Astrocyte (in vitro differentiated cells and primary cell): ENCODE measurements at regions not wholly inside any gene's neighbourhood (a gene's known extent, or its start where the extent isn't known, plus 50 kb on each side); places are given as distances from the start of the nearest gene placed in this dataset.

ENCODE experiments used
- DNase-seq: peaks from one replicate; pipeline ENCODE4 v3.0.0-alpha.2; 2010; ENCODE audit warnings: low read depth
- FAIRE-seq: peaks from 2 replicates; lab custom pipeline; 2011; peaks lifted over from hg19 to GRCh38; lab: Jason Lieb, UNC
- H2AFZ ChIP-seq: 2 replicates; pipeline ENCODE4 v1.6.0; 2012; ENCODE audit warnings: low read depth, low read length, inconsistent platforms
- H3K27ac ChIP-seq: 2 replicates; pipeline ENCODE4 v1.5.1; 2011; ENCODE audit warnings: low read depth, low read length, inconsistent platforms
- H3K27me3 ChIP-seq: 2 replicates; pipeline ENCODE4 v1.6.0; 2011; ENCODE audit warnings: low read length, inconsistent platforms; ENCODE audit not compliant: insufficient read depth
- H3K36me3 ChIP-seq: 2 replicates; pipeline ENCODE4 v1.5.1; 2011; ENCODE audit warnings: low read length, inconsistent platforms; ENCODE audit not compliant: insufficient read depth
- H3K4me1 ChIP-seq: 2 replicates; pipeline ENCODE4 v1.5.1; 2011; ENCODE audit warnings: low read length, inconsistent platforms; ENCODE audit not compliant: insufficient read depth
- H3K4me2 ChIP-seq: 2 replicates; pipeline ENCODE4 v1.6.0; 2012; ENCODE audit warnings: low read length, inconsistent platforms
- H3K4me3 ChIP-seq: 2 replicates; pipeline ENCODE4 v1.5.1; 2011; ENCODE audit warnings: low read depth, mild to moderate bottlenecking, low read length, inconsistent platforms; ENCODE audit not compliant: insufficient read depth
- H3K79me2 ChIP-seq: 2 replicates; pipeline ENCODE4 v1.6.0; 2012; ENCODE audit warnings: mild to moderate bottlenecking, low read length, inconsistent platforms; ENCODE audit not compliant: insufficient read depth
- H3K9ac ChIP-seq: 2 replicates; pipeline ENCODE4 v1.6.0; 2012; ENCODE audit warnings: mild to moderate bottlenecking, low read length, inconsistent platforms
- H3K9me3 ChIP-seq: 2 replicates; pipeline ENCODE4 v1.5.1; 2012; ENCODE audit warnings: low read depth, mild to moderate bottlenecking, low read length, inconsistent platforms; ENCODE audit not compliant: insufficient read depth
- H4K20me1 ChIP-seq: 2 replicates; pipeline ENCODE4 v1.6.0; 2012; ENCODE audit warnings: low read length, inconsistent platforms; ENCODE audit not compliant: insufficient read depth
- H3K27ac Mint-ChIP-seq: one replicate; pipeline ENCODE4 v1.8.0; 2021; ENCODE audit warnings: mild to moderate bottlenecking, mixed read lengths; ENCODE audit not compliant: unreplicated experiment
- H3K27me3 Mint-ChIP-seq: one replicate; pipeline ENCODE4 v1.8.0; 2021; ENCODE audit warnings: low read depth, mixed read lengths; ENCODE audit not compliant: unreplicated experiment
- H3K36me3 Mint-ChIP-seq: one replicate; pipeline ENCODE4 v1.8.0; 2021; ENCODE audit warnings: low read depth, mixed read lengths; ENCODE audit not compliant: unreplicated experiment
- H3K4me1 Mint-ChIP-seq: one replicate; pipeline ENCODE4 v1.8.0; 2021; ENCODE audit warnings: low read depth, mixed read lengths; ENCODE audit not compliant: unreplicated experiment
- H3K4me3 Mint-ChIP-seq: one replicate; pipeline ENCODE4 v1.8.0; 2021; ENCODE audit warnings: mild to moderate bottlenecking, moderate library complexity, mixed read lengths; ENCODE audit not compliant: unreplicated experiment
- H3K9me3 Mint-ChIP-seq: one replicate; pipeline ENCODE4 v1.8.0; 2021; ENCODE audit warnings: mild to moderate bottlenecking, mixed read lengths; ENCODE audit not compliant: unreplicated experiment
- EZH2 ChIP-seq: IDR thresholded peaks from 2 replicates; pipeline ENCODE4 v1.6.1; 2012; ENCODE audit warnings: mild to moderate bottlenecking, low read length, inconsistent platforms; ENCODE audit not compliant: insufficient read depth
- TF ChIP-seq, protein P1 (sequence below): IDR thresholded peaks from 2 replicates; pipeline ENCODE4 v1.5.1; 2011; ENCODE audit warnings: low read depth, mild to moderate bottlenecking, inconsistent platforms, low read length, moderate library complexity; ENCODE audit not compliant: insufficient read depth

GRCh38 chr6:155648301-155648700 is 192.7 kb upstream of the NOX3 start:
- Histone ChIP-seq H3K4me1 (no peaks in the 10 kb centered on the region), H2AFZ (no peak overlapping the region), H3K9ac (no peak overlapping the region), H3K4me3 (no peak overlapping the region), H3K4me2 (no peak overlapping the region), H4K20me1 (no peaks in the 10 kb centered on the region), H3K79me2 (no peaks in the 10 kb centered on the region), H3K27me3 (no peaks in the 10 kb centered on the region), H3K36me3 (no peaks in the 10 kb centered on the region), H3K27ac (no peak overlapping the region), H3K9me3 (no peaks in the 10 kb centered on the region)
- Mint-ChIP-seq H3K36me3 (no peaks in the 10 kb centered on the region), H3K4me1 (peaks cover 9% of the 10 kb centered on the region), H3K27ac (no peak overlapping the region), H3K27me3 (no peaks in the 10 kb centered on the region), H3K9me3 (no peaks in the 10 kb centered on the region), H3K4me3 (no peak overlapping the region)
- no peak for FAIRE-seq
- no peak for DNase-seq
- TF ChIP-seq, protein P1, sequence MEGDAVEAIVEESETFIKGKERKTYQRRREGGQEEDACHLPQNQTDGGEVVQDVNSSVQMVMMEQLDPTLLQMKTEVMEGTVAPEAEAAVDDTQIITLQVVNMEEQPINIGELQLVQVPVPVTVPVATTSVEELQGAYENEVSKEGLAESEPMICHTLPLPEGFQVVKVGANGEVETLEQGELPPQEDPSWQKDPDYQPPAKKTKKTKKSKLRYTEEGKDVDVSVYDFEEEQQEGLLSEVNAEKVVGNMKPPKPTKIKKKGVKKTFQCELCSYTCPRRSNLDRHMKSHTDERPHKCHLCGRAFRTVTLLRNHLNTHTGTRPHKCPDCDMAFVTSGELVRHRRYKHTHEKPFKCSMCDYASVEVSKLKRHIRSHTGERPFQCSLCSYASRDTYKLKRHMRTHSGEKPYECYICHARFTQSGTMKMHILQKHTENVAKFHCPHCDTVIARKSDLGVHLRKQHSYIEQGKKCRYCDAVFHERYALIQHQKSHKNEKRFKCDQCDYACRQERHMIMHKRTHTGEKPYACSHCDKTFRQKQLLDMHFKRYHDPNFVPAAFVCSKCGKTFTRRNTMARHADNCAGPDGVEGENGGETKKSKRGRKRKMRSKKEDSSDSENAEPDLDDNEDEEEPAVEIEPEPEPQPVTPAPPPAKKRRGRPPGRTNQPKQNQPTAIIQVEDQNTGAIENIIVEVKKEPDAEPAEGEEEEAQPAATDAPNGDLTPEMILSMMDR = no peak
- TF ChIP-seq EZH2 = no peak

DNA sequence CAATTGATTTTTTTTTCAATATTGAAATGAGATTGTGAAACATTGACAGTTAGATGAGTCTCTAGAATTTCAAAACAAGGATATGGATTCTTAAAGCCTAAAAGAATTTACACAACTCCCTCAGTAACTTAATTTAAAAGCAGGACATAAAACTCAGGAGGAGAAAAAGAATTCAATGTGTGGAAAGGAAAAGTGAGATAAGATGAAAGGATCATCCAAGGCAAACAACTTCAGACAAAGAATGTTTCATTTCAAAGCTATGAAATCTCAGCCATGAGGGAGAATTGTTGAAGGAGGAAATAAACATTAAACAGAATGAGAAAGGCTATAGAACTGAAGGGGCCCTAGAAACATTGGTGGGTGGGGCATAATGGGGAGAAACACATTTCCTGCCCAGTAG is 191.7 kb upstream of the NOX3 start:
- Mint-ChIP-seq H3K27ac (no peak overlapping the region), H3K27me3 (no peaks in the 10 kb centered on the region), H3K36me3 (no peaks in the 10 kb centered on the region), H3K4me3 (no peak overlapping the region), H3K9me3 (peaks cover 6% of the 10 kb centered on the region), H3K4me1 (peaks cover 9% of the 10 kb centered on the region)
- FAIRE-seq (no peak), DNase-seq (no peak)
- Histone ChIP-seq H3K4me3 (no peak overlapping the region), H3K4me2 (no peak overlapping the region), H2AFZ (peak overlapping the region; percentile 28), H3K4me1 (no peaks in the 10 kb centered on the region), H3K9me3 (no peaks in the 10 kb centered on the region), H3K36me3 (no peaks in the 10 kb centered on the region), H3K79me2 (no peaks in the 10 kb centered on the region), H3K27me3 (no peaks in the 10 kb centered on the region), H3K9ac (no peak overlapping the region), H4K20me1 (no peaks in the 10 kb centered on the region), H3K27ac (no peak overlapping the region)
- TF ChIP-seq, protein P1 = no peak
- no peak for TF ChIP-seq EZH2

DNA sequence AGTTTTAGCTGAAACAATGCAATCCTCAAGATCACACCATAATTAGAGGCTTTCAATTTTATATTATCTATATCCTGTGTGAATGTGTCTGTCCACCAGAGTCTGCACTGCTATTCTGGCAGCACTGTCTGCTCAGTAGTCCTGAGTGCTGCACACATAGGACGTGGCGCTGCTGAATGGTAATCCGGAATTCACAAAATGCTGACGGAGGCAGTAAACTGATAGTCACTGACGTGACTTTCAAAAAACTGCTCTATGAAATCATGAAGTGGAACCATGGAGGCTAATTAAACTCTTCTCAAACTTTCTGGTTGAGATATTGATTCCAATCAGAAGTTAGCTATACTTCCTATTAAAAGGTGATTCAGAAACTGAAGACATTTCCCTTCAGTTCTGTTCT is 190.8 kb upstream of the NOX3 start:
- FAIRE-seq (no peak), DNase-seq (no peak)
- peaks cover 9% of the 10 kb centered on the region for H3K9me3 Mint-ChIP-seq
- no peaks in the 10 kb centered on the region for H3K36me3 Mint-ChIP-seq
- Histone ChIP-seq H4K20me1 (no peaks in the 10 kb centered on the region), H3K36me3 (no peaks in the 10 kb centered on the region), H3K4me2 (no peak overlapping the region), H3K27me3 (no peaks in the 10 kb centered on the region), H3K9ac (no peak overlapping the region), H3K4me3 (no peak overlapping the region), H2AFZ (no peak overlapping the region), H3K9me3 (no peaks in the 10 kb centered on the region), H3K27ac (no peak overlapping the region), H3K4me1 (no peaks in the 10 kb centered on the region), H3K79me2 (no peaks in the 10 kb centered on the region)
- no peak overlapping the region for H3K27ac Mint-ChIP-seq
- H3K4me1 Mint-ChIP-seq = peaks cover 9% of the 10 kb centered on the region
- H3K4me3 Mint-ChIP-seq = no peak overlapping the region
- no peaks in the 10 kb centered on the region for H3K27me3 Mint-ChIP-seq
- TF ChIP-seq, protein P1 = no peak
- no peak for TF ChIP-seq EZH2
